Fibroblast of lung (primary cell): ENCODE measurements at regions not wholly inside any gene's neighbourhood (a gene's known extent, or its start where the extent isn't known, plus 50 kb on each side); places are given as distances from the start of the nearest gene placed in this dataset.
"Not testable (repeated sequence)": the region's sequence is repeated elsewhere in the genome, so short reads cannot be mapped to it uniquely, and the experiment has no call there.

Experiments
- DNase-seq, 2 donors: peaks; one replicate each; pipeline versions ENCODE4 v3.0.0 to v3.0.0-alpha.2; 2010; ENCODE audit warnings: low read depth in 2 of 2
- H2AFZ ChIP-seq: 2 replicates; pipeline ENCODE4 v1.5.1; 2012; ENCODE audit warnings: low read length, control low read depth, inconsistent platforms
- H3K27ac ChIP-seq: 2 replicates; pipeline ENCODE4 v1.5.1; 2011; ENCODE audit warnings: low read length, control low read depth; ENCODE audit not compliant: insufficient read depth
- H3K27me3 ChIP-seq: 2 replicates; pipeline ENCODE4 v1.5.1; 2011; ENCODE audit warnings: mild to moderate bottlenecking, low read length; ENCODE audit not compliant: control insufficient read depth, insufficient read depth
- H3K36me3 ChIP-seq: 2 replicates; pipeline ENCODE4 v1.5.1; 2011; ENCODE audit warnings: low read length; ENCODE audit not compliant: control insufficient read depth, insufficient read depth
- H3K4me1 ChIP-seq: 2 replicates; pipeline ENCODE4 v1.5.1; 2011; ENCODE audit warnings: low read length; ENCODE audit not compliant: control insufficient read depth, insufficient read depth; ENCODE audit errors: extremely low read depth
- H3K4me2 ChIP-seq: 2 replicates; pipeline ENCODE4 v1.5.1; 2011; ENCODE audit warnings: low read length, control low read depth; ENCODE audit not compliant: insufficient read depth; ENCODE audit errors: extremely low read depth
- H3K4me3 ChIP-seq, 4 experiments: fragments of 200-600 bp in 1 of 4; sonication (generic) in 1 of 4; replicated peaks in 1 of 4; 2 replicates each; pipeline ENCODE4 v1.5.1; 2011 to 2016; ENCODE audit warnings: low read length in 4 of 4, low read depth in 3 of 4, mild to moderate bottlenecking in 3 of 4, control low read depth in 2 of 4, inconsistent platforms in 1 of 4, mixed read lengths in 1 of 4; ENCODE audit not compliant: insufficient read depth in 1 of 4; ENCODE audit errors: control extremely low read depth in 1 of 4
- H3K79me2 ChIP-seq: 2 replicates; pipeline ENCODE4 v1.5.1; 2012; ENCODE audit warnings: mild to moderate bottlenecking, low read length, inconsistent platforms; ENCODE audit not compliant: control insufficient read depth, insufficient read depth
- H3K9ac ChIP-seq: 2 replicates; pipeline ENCODE4 v1.5.1; 2011; ENCODE audit warnings: mild to moderate bottlenecking, low read length, control low read depth; ENCODE audit not compliant: insufficient read depth
- H3K9me3 ChIP-seq: 2 replicates; pipeline ENCODE4 v1.5.1; 2012; ENCODE audit warnings: low read depth, low read length; ENCODE audit not compliant: control insufficient read depth, insufficient read depth
- H4K20me1 ChIP-seq: 2 replicates; pipeline ENCODE4 v1.5.1; 2011; ENCODE audit warnings: low read length; ENCODE audit not compliant: control insufficient read depth, insufficient read depth; ENCODE audit errors: extremely low read depth
- EZH2 ChIP-seq: IDR thresholded peaks from 2 replicates; pipeline ENCODE4 v1.5.1; 2012; ENCODE audit warnings: low read length, control low read depth, mild to moderate bottlenecking; ENCODE audit errors: missing control alignments
- TF ChIP-seq, protein P1 (sequence below), 2 donors: IDR thresholded peaks in 1 of 2; conservative IDR thresholded peaks in 1 of 2; 1 replicate in 1 of 2; 2 replicates in 1 of 2; pipeline ENCODE4 v1.5.1; 2011 to 2012; ENCODE audit warnings: low read length in 2 of 2, control low read depth in 1 of 2, inconsistent platforms in 1 of 2, low read depth in 1 of 2, mild to moderate bottlenecking in 1 of 2

DNA sequence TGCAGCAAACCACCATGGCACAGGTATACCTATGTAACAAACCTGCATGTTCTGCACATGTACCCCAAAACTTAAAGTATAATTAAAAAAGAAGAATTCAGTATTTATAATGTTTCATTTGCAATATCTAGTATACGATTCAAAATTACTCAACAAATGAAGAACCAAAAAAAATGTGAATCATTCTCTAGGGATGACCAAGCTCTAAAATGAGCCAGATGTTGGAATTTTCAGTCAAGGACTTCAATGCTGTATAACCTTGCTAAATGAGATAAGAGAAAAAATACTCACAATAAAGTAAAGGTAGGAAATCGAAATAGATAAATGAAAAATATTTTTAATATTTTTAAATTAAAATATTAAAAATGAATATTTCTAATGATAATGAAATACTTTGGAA is 108.7 kb upstream of the ADRA1B start:
- no peaks in the 10 kb centered on the region for H3K27me3 ChIP-seq
- no peaks in the 10 kb centered on the region for H3K79me2 ChIP-seq
- no peak overlapping the region for H3K4me3 ChIP-seq
- no peak overlapping the region for H3K27ac ChIP-seq
- no peak overlapping the region for H3K4me2 ChIP-seq
- no peaks in the 10 kb centered on the region for H4K20me1 ChIP-seq
- no peak overlapping the region for H2AFZ ChIP-seq
- no peaks in the 10 kb centered on the region for H3K4me1 ChIP-seq
- no peak for TF ChIP-seq EZH2
- TF ChIP-seq, protein P1, sequence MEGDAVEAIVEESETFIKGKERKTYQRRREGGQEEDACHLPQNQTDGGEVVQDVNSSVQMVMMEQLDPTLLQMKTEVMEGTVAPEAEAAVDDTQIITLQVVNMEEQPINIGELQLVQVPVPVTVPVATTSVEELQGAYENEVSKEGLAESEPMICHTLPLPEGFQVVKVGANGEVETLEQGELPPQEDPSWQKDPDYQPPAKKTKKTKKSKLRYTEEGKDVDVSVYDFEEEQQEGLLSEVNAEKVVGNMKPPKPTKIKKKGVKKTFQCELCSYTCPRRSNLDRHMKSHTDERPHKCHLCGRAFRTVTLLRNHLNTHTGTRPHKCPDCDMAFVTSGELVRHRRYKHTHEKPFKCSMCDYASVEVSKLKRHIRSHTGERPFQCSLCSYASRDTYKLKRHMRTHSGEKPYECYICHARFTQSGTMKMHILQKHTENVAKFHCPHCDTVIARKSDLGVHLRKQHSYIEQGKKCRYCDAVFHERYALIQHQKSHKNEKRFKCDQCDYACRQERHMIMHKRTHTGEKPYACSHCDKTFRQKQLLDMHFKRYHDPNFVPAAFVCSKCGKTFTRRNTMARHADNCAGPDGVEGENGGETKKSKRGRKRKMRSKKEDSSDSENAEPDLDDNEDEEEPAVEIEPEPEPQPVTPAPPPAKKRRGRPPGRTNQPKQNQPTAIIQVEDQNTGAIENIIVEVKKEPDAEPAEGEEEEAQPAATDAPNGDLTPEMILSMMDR (conservative IDR thresholded peaks at IDR 0.05 in 1 of 2, IDR thresholded peaks at IDR 0.05 in 1 of 2; ENCODE audit: low read depth in 1 of 2, low read length in 2 of 2) = no peak
- no peaks in the 10 kb centered on the region for H3K9me3 ChIP-seq
- no peak for DNase-seq
- H3K9ac ChIP-seq = no peak overlapping the region
- no peaks in the 10 kb centered on the region for H3K36me3 ChIP-seq

DNA sequence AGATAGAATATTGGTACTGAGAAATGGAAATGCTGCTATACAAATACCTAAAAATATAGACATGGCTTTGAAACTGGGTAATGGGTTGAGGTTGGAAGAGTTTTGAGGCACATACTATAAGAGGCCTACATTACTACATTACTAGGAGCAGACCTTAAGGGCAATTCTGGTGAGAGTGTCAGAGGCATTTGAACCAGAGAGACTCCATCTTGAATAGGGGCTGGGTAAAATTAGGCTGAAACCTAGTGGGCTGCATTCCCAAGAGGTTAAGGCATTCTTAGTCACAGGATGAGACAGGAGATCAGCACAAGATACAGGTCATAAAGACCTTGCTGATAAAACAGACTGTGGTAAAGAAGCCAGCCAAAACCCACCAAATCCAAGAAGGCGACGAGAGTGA is 104.6 kb upstream of the ADRA1B start:
- Histone ChIP-seq H3K4me1 (no peaks in the 10 kb centered on the region), H3K79me2 (no peaks in the 10 kb centered on the region), H3K27me3 (no peaks in the 10 kb centered on the region), H3K27ac (no peak overlapping the region), H3K4me3 (no peak overlapping the region), H3K36me3 (no peaks in the 10 kb centered on the region), H3K4me2 (no peak overlapping the region), H2AFZ (no peak overlapping the region), H3K9ac (no peak overlapping the region), H4K20me1 (no peaks in the 10 kb centered on the region), H3K9me3 (no peaks in the 10 kb centered on the region)
- DNase-seq = no peak
- TF ChIP-seq, protein P1 (conservative IDR thresholded peaks at IDR 0.05 in 1 of 2, IDR thresholded peaks at IDR 0.05 in 1 of 2; ENCODE audit: low read depth in 1 of 2, low read length in 2 of 2) = no peak
- no peak for TF ChIP-seq EZH2

DNA sequence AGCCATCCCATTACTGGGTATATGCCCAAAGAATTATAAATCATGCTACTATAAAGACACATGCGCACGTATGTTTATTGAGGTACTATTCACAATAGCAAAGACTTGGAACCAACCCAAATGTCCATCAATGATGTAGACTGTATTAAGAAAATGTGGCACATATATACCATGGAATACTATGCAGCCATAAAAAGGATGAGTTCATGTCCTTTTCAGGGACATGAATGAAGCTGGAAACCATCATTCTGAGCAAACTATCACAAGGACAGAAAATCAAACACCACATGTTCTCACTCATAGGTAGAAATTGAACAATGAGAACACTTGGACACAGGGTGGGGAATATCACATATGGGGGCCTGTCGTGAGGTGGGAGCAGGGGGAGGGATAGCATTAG is 103.5 kb upstream of the ADRA1B start:
- not testable (repeated sequence) for H3K9me3 ChIP-seq, H3K4me1 ChIP-seq, H3K27ac ChIP-seq, H3K27me3 ChIP-seq, H3K4me2 ChIP-seq, H3K9ac ChIP-seq, H4K20me1 ChIP-seq, H2AFZ ChIP-seq, H3K36me3 ChIP-seq, DNase-seq, H3K79me2 ChIP-seq, H3K4me3 ChIP-seq

DNA sequence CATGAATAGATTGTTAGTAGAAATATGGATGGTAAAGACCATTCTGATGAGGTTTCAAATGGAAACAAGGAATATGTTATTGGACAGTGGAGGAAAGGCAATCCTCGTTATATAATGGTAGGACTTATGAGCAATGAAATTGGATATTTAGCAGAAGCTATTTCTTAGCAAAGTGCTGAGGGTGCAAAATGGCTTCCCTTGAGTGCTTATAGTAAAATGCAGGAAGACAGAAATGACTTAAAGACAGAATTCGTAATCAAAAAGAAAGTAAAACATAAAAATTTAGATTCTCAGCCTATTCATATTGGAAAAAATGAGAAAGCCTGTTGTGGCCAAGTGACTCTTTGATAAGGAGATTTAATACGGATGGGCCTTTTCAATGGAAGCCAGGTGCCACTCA is 102.1 kb upstream of the ADRA1B start:
- H4K20me1 ChIP-seq = no peaks in the 10 kb centered on the region
- H3K4me2 ChIP-seq = no peak overlapping the region
- TF ChIP-seq EZH2 = no peak
- TF ChIP-seq, protein P1 (conservative IDR thresholded peaks at IDR 0.05 in 1 of 2, IDR thresholded peaks at IDR 0.05 in 1 of 2; ENCODE audit: low read depth in 1 of 2, low read length in 2 of 2) = no peak
- H3K79me2 ChIP-seq = no peaks in the 10 kb centered on the region
- H3K9ac ChIP-seq = no peak overlapping the region
- H2AFZ ChIP-seq = no peak overlapping the region
- H3K36me3 ChIP-seq = no peaks in the 10 kb centered on the region
- no peaks in the 10 kb centered on the region for H3K27me3 ChIP-seq
- no peak overlapping the region for H3K4me3 ChIP-seq
- no peaks in the 10 kb centered on the region for H3K4me1 ChIP-seq
- DNase-seq = no peak
- no peaks in the 10 kb centered on the region for H3K9me3 ChIP-seq
- H3K27ac ChIP-seq = no peak overlapping the region
